Astrocyte of the spinal cord (primary cell): ENCODE measurements at regions not wholly inside any gene's neighbourhood (a gene's known extent, or its start where the extent isn't known, plus 50 kb on each side); places are given as distances from the start of the nearest gene placed in this dataset.

Source experiments
- DNase-seq: peaks from one replicate; pipeline ENCODE4 v3.0.0; 2011; ENCODE audit warnings: low read depth, low spot score
- H3K4me3 ChIP-seq: 2 replicates; pipeline ENCODE4 v1.5.1; 2011; ENCODE audit warnings: low read depth, mild to moderate bottlenecking, low read length, moderate library complexity
- CTCF ChIP-seq: IDR thresholded peaks from 2 replicates; pipeline ENCODE4 v1.5.1; 2012; ENCODE audit warnings: low read depth, mild to moderate bottlenecking, low read length, inconsistent platforms
- in situ Hi-C: cut with HindIII; loops from 2 replicates; pipeline ENCODE4 v1.10.0; 2017; ENCODE audit warnings: low sequenced_read_pairs

- in situ Hi-C loops = no loop called here
- DNase-seq = no peak
- no peak for TF ChIP-seq CTCF
- H3K4me3 ChIP-seq = no peak overlapping the region
Measured at GRCh38 chr14:104431351-104431928, 148.1 kb upstream of the C14orf180 start.

- in situ Hi-C loops = no loop called here
- DNase-seq = no peak
- TF ChIP-seq CTCF = no peak
- H3K4me3 ChIP-seq = no peak overlapping the region
Measured at GRCh38 chr14:104431929-104432541, 147.5 kb upstream of the C14orf180 start.

GRCh38 chr14:104432611-104433231 lies 146.8 kb upstream of the C14orf180 start:
- DNase-seq = no peak
- in situ Hi-C loops = no loop called here
- no peak for TF ChIP-seq CTCF
- H3K4me3 ChIP-seq = no peak overlapping the region

- no peak overlapping the region for H3K4me3 ChIP-seq
- no peak for DNase-seq
- TF ChIP-seq CTCF = no peak
- in situ Hi-C loops = no loop called here
Measured at GRCh38 chr14:104433401-104434213, 146.0 kb upstream of the C14orf180 start.

- in situ Hi-C loops = no loop called here
- H3K4me3 ChIP-seq = no peak overlapping the region
- TF ChIP-seq CTCF = no peak
- DNase-seq = no peak
Measured at GRCh38 chr14:104434214-104435076, 145.1 kb upstream of the C14orf180 start.
